CD4-positive, alpha-beta T cell treated with Interleukin-6 for 4 hours (primary cell): ENCODE measurements at regions not wholly inside any gene's neighbourhood (a gene's known extent, or its start where the extent isn't known, plus 50 kb on each side); places are given as distances from the start of the nearest gene placed in this dataset.
"Not testable (repeated sequence)": the region's sequence is repeated elsewhere in the genome, so short reads cannot be mapped to it uniquely, and the experiment has no call there.

Source experiments
- DNase-seq: peaks from one replicate; pipeline ENCODE4 v3.0.0-alpha.2; 2020; ENCODE audit warnings: mixed read lengths

GRCh38 chr5:27140831-27141230 is 102.4 kb upstream of the CDH9 start:
- DNase-seq, result no peak

GRCh38 chr5:27130587-27130986 is 92.2 kb upstream of the CDH9 start:
- DNase-seq, result no peak

GRCh38 chr5:27129926-27130325 is 91.5 kb upstream of the CDH9 start:
- DNase-seq, result no peak

GRCh38 chr5:27125856-27126255 is 87.5 kb upstream of the CDH9 start:
- no peak for DNase-seq

- DNase-seq, result no peak
Measured at GRCh38 chr5:27124590-27124989, 86.2 kb upstream of the CDH9 start.

- not testable (repeated sequence) for DNase-seq
Measured at GRCh38 chr5:27119736-27120321, 81.4 kb upstream of the CDH9 start.

GRCh38 chr5:27103486-27103885 is 65.1 kb upstream of the CDH9 start:
- DNase-seq, result no peak

GRCh38 chr5:27095761-27096160 is 57.4 kb upstream of the CDH9 start:
- DNase-seq, result not testable (repeated sequence)

- no peak for DNase-seq
Measured at GRCh38 chr5:27093279-27093678, 54.9 kb upstream of the CDH9 start.

- DNase-seq, result no peak
Measured at GRCh38 chr5:27091858-27092257, 53.5 kb upstream of the CDH9 start.

- not testable (repeated sequence) for DNase-seq
Measured at GRCh38 chr5:27088822-27089221, 50.4 kb upstream of the CDH9 start.
